IPS DF 6.9 (cell line): ENCODE measurements at regions not wholly inside any gene's neighbourhood (a gene's known extent, or its start where the extent isn't known, plus 50 kb on each side); places are given as distances from the start of the nearest gene placed in this dataset.

Experiments
- DNase-seq: peaks from one replicate; pipeline ENCODE4 v3.0.0-alpha.2; 2013; ENCODE audit warnings: low read depth, low spot score
- H3K27ac ChIP-seq: one replicate; pipeline ENCODE4 v1.5.1; 2013; ENCODE audit warnings: low read length, control low read depth
- H3K27me3 ChIP-seq: 2 replicates; pipeline ENCODE4 v1.6.1; 2013; ENCODE audit warnings: mild to moderate bottlenecking, low read length; ENCODE audit not compliant: control insufficient read depth, insufficient read depth
- H3K36me3 ChIP-seq: 2 replicates; pipeline ENCODE4 v1.6.1; 2013; ENCODE audit warnings: low read length; ENCODE audit not compliant: control insufficient read depth, insufficient read depth
- H3K4me1 ChIP-seq: 2 replicates; pipeline ENCODE4 v1.6.1; 2013; ENCODE audit warnings: low read length; ENCODE audit not compliant: control insufficient read depth, insufficient read depth
- H3K4me3 ChIP-seq: 2 replicates; pipeline ENCODE4 v1.5.1; 2013; ENCODE audit warnings: mild to moderate bottlenecking, low read length
- H3K9me3 ChIP-seq: 2 replicates; pipeline ENCODE4 v1.6.1; 2013; ENCODE audit warnings: low read length, inconsistent platforms; ENCODE audit not compliant: control insufficient read depth, insufficient read depth
- WGBS: extraction: QIAGEN DNeasy Blood & Tissue Kit; methylation state at CpG from one replicate; pipeline ENCODE4 v1.1.7; 2013; ENCODE audit warnings: mixed read lengths, missing lambda C conversion rate; ENCODE audit not compliant: insufficient read length, insufficient coverage; 5-methylcytosine and 5-hydroxymethylcytosine counted together

- H3K27me3 ChIP-seq: no peaks in the 10 kb centered on the region
- H3K27ac ChIP-seq: no peak overlapping the region
- no peak for DNase-seq
- H3K9me3 ChIP-seq: no peaks in the 10 kb centered on the region
- no peaks in the 10 kb centered on the region for H3K36me3 ChIP-seq
- H3K4me3 ChIP-seq: no peak overlapping the region
- H3K4me1 ChIP-seq: no peaks in the 10 kb centered on the region
These were observed 215.5 kb downstream of the C12orf50 start for GRCh38 chr12:87813476-87814234.

- Histone ChIP-seq H3K27me3 (no peaks in the 10 kb centered on the region), H3K9me3 (no peaks in the 10 kb centered on the region), H3K27ac (no peak overlapping the region), H3K4me3 (no peak overlapping the region), H3K36me3 (no peaks in the 10 kb centered on the region), H3K4me1 (no peaks in the 10 kb centered on the region)
- DNase-seq: no peak
- WGBS: no CpG with 5 or more reads among the region's 2 CpGs
These were observed 216.5 kb downstream of the C12orf50 start for GRCh38 chr12:87812681-87813080.

GRCh38 chr12:87812030-87812429 lies 217.2 kb downstream of the C12orf50 start:
- H3K4me1 ChIP-seq: no peaks in the 10 kb centered on the region
- H3K27me3 ChIP-seq: no peaks in the 10 kb centered on the region
- no peaks in the 10 kb centered on the region for H3K36me3 ChIP-seq
- no peaks in the 10 kb centered on the region for H3K9me3 ChIP-seq
- H3K4me3 ChIP-seq: no peak overlapping the region
- WGBS: no CpG with 5 or more reads among the region's 1 CpG
- DNase-seq: no peak
- no peak overlapping the region for H3K27ac ChIP-seq

- H3K36me3 ChIP-seq: no peaks in the 10 kb centered on the region
- DNase-seq: no peak
- WGBS: no CpG with 5 or more reads among the region's 2 CpGs
These were observed 219.3 kb downstream of the C12orf50 start for GRCh38 chr12:87809916-87810315.

GRCh38 chr12:87807086-87807485 lies 222.1 kb downstream of the C12orf50 start:
- Histone ChIP-seq H3K27me3 (no peaks in the 10 kb centered on the region), H3K9me3 (no peaks in the 10 kb centered on the region), H3K4me3 (no peak overlapping the region), H3K27ac (no peak overlapping the region), H3K36me3 (no peaks in the 10 kb centered on the region), H3K4me1 (no peaks in the 10 kb centered on the region)
- no CpG with 5 or more reads among the region's 1 CpG for WGBS
- DNase-seq: no peak

More at GRCh38 chr12:87809916-87810315, 219.3 kb downstream of the C12orf50 start:
- Histone ChIP-seq H3K9me3 (no peaks in the 10 kb centered on the region), H3K4me1 (no peaks in the 10 kb centered on the region), H3K27ac (no peak overlapping the region), H3K4me3 (no peak overlapping the region), H3K27me3 (no peaks in the 10 kb centered on the region)

GRCh38 chr12:87806310-87806709 lies 222.9 kb downstream of the C12orf50 start:
- H3K4me3 ChIP-seq: no peak overlapping the region
- no peak for DNase-seq
- no peaks in the 10 kb centered on the region for H3K9me3 ChIP-seq
- no peaks in the 10 kb centered on the region for H3K4me1 ChIP-seq
- H3K27me3 ChIP-seq: no peaks in the 10 kb centered on the region
- no peak overlapping the region for H3K27ac ChIP-seq
- H3K36me3 ChIP-seq: no peaks in the 10 kb centered on the region
- no CpG with 5 or more reads among the region's 4 CpGs for WGBS

GRCh38 chr12:87804386-87804785 lies 224.8 kb downstream of the C12orf50 start:
- WGBS: no CpG with 5 or more reads among the region's 1 CpG
- no peaks in the 10 kb centered on the region for H3K36me3 ChIP-seq
- no peaks in the 10 kb centered on the region for H3K27me3 ChIP-seq
- no peak for DNase-seq
- no peaks in the 10 kb centered on the region for H3K4me1 ChIP-seq
- no peak overlapping the region for H3K27ac ChIP-seq
- no peak overlapping the region for H3K4me3 ChIP-seq
- H3K9me3 ChIP-seq: no peaks in the 10 kb centered on the region

GRCh38 chr12:87802721-87803011 lies 226.5 kb downstream of the C12orf50 start:
- WGBS: no CpG with 5 or more reads among the region's 1 CpG
- Histone ChIP-seq H3K9me3 (no peaks in the 10 kb centered on the region), H3K27ac (no peak overlapping the region)

GRCh38 chr12:87801860-87802720 lies 227.1 kb downstream of the C12orf50 start:
- no CpG with 5 or more reads among the region's 4 CpGs for WGBS
- Histone ChIP-seq H3K36me3 (no peaks in the 10 kb centered on the region), H3K9me3 (no peaks in the 10 kb centered on the region), H3K27ac (no peak overlapping the region), H3K4me3 (no peak overlapping the region), H3K27me3 (no peaks in the 10 kb centered on the region), H3K4me1 (no peaks in the 10 kb centered on the region)
- no peak for DNase-seq

More at GRCh38 chr12:87802721-87803011, 226.5 kb downstream of the C12orf50 start:
- Histone ChIP-seq H3K4me3 (no peak overlapping the region), H3K36me3 (no peaks in the 10 kb centered on the region), H3K27me3 (no peaks in the 10 kb centered on the region), H3K4me1 (no peaks in the 10 kb centered on the region)
- no peak for DNase-seq

- no peaks in the 10 kb centered on the region for H3K27me3 ChIP-seq
- no peak overlapping the region for H3K4me3 ChIP-seq
- H3K9me3 ChIP-seq: no peaks in the 10 kb centered on the region
- no peak for DNase-seq
- no peaks in the 10 kb centered on the region for H3K36me3 ChIP-seq
- no peak overlapping the region for H3K27ac ChIP-seq
- no CpG with 5 or more reads among the region's 1 CpG for WGBS
- H3K4me1 ChIP-seq: no peaks in the 10 kb centered on the region
These were observed 232.2 kb downstream of the C12orf50 start for GRCh38 chr12:87796961-87797516.
